H1 (cell line): ENCODE measurements at regions not wholly inside any gene's neighbourhood (a gene's known extent, or its start where the extent isn't known, plus 50 kb on each side); places are given as distances from the start of the nearest gene placed in this dataset.

Experiments
- BCL11A ChIP-seq, 2 experiments: IDR thresholded peaks; one replicate each; pipeline ENCODE4 v1.6.1; 2011; ENCODE audit warnings: low read depth in 2 of 2, low read length in 2 of 2, mild to moderate bottlenecking in 2 of 2
- GTF2F1 ChIP-seq: IDR thresholded peaks from 2 replicates; pipeline ENCODE4 v1.6.1; 2012; ENCODE audit warnings: low read depth, low read length, improper control_type of control experiment, borderline replicate concordance
- POU5F1 ChIP-seq: IDR thresholded peaks from 2 replicates; pipeline ENCODE4 v1.6.1; 2011; ENCODE audit warnings: low read depth, mild to moderate bottlenecking, low read length, moderate library complexity

GRCh38 chr6:23002044-23002619 is 432.8 kb downstream of the HDGFL1 start (continued):
- TF ChIP-seq GTF2F1 = no peak
- TF ChIP-seq BCL11A (IDR thresholded peaks at IDR 0.05; ENCODE audit: low read depth in 2 of 2, low read length in 2 of 2) = no peak
- TF ChIP-seq POU5F1 = peak; percentile 84; the same call in 1 of the 2 replicates
